ENCODE measurements at regions not wholly inside any gene's neighbourhood (a gene's known extent, or its start where the extent isn't known, plus 50 kb on each side); places are given as distances from the start of the nearest gene placed in this dataset.
A peak's percentile ranks its signal among the peaks of the same experiment; 100 is the strongest.

DNA sequence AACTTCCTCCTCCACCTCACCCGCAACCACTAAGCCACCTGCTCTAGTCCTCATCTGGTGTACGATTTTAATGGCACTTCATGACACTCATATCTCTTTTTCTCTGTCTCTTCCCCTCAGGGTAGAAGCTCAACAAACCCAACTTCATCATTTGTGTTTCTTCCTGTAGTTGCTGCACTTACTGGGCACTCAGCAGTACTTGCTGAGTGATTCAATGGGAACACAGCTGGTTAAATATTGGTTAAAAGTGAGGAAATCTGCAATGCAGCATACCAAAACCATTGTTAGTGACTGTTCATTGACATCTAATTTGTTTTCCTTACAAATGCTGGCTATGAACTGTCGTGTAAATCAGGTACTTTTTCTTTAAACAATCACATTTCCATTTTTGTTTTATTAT lies 541.1 kb upstream of the PRMT6 start:
- no peak for FAIRE-seq
- DNase-seq (ENCODE audit: low spot score), result no peak

DNA sequence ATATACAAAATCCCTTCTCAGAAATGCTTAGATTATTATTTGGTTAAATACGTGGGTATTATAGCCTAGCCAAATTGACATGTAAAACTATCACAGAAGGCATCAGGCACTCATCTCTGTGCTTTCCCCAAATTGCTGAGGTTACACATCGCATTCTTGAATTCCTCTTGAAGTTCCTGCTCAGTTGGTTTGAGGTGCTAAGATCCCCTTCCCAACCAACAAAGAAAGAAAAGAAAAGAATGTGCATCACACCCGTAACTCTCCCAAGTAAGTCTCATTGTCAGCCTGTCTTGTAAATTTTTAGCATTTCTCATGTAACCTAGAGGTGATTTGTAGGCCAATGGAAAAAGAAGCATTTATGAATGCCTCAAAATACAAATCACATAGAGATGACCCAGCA lies 539.2 kb upstream of the PRMT6 start:
- DNase-seq (ENCODE audit: low spot score) (no peak), FAIRE-seq (no peak)

- DNase-seq (ENCODE audit: low spot score) (no peak), FAIRE-seq (no peak)
Measured at GRCh38 chr1:106523497-106523896, 533.0 kb upstream of the PRMT6 start.

GRCh38 chr1:106524631-106525030 lies 531.8 kb upstream of the PRMT6 start:
- FAIRE-seq, result no peak
- DNase-seq (ENCODE audit: low spot score), result no peak

DNA sequence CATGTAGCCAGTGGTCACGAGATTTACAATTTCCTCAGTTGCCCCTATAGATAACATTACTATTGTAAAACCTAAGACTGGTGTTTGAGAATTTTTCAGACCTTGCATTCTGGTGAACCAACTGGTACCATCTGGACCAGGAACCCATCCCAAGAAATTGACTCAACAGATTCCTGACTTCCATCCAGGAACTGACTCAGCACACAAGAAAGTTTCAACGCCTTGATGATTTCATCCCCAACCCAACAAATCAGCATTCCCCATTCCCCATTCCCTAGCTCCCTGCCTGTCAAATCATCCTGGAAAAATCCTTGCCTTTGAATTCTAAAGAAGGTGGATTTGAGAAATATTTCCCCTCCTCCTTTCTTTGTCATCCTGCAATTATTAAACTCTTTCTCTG lies 529.8 kb upstream of the PRMT6 start:
- peak; percentile 11 for DNase-seq (ENCODE audit: low spot score)
- FAIRE-seq, result no peak

- FAIRE-seq, result no peak
Measured at GRCh38 chr1:106534612-106535011, 521.9 kb upstream of the PRMT6 start.

DNA sequence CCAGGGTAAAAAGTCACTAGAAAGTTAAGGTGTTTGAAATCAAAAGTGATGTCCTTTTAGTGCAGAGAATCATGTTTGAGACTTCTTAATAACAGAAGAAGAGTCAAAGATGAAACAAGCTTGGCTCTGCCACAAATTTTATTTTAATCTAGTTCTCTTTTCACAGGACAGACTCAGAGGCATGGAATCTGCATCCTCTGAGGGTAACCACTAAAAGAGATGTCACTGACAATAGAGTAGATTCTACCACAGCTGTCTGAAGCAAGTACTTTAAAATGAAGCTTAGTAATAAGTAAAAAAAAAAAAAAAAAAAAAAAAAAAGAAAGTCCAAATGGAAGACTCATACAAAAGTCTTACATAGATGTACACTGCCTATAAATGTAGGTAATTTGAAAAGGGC lies 519.7 kb upstream of the PRMT6 start:
- DNase-seq (ENCODE audit: low spot score), result no peak

More at GRCh38 chr1:106534612-106535011, 521.9 kb upstream of the PRMT6 start:
- no peak for DNase-seq (ENCODE audit: low spot score)

DNA sequence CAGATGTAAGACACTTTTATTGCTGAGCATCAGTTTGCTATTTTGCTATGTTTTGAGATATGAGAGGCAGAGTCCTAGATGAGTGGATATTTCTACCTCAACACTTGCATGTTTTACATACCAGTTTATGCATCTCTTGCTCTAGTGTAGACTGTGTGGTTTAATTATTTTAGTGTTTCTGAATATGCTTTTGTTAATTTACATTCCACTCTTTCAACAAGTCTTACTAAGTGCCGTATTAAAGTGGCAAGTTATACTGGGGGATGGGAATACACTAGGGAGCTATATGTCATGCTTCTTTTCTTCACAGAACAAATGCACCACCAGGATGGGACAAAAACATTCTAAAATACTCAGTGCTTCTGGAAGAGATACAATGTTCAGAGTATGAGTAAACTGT lies 507.7 kb upstream of the PRMT6 start:
- FAIRE-seq (no peak), DNase-seq (ENCODE audit: low spot score) (no peak)

More for the DNA sequence above, 519.7 kb upstream of the PRMT6 start:
- no peak for FAIRE-seq

DNA sequence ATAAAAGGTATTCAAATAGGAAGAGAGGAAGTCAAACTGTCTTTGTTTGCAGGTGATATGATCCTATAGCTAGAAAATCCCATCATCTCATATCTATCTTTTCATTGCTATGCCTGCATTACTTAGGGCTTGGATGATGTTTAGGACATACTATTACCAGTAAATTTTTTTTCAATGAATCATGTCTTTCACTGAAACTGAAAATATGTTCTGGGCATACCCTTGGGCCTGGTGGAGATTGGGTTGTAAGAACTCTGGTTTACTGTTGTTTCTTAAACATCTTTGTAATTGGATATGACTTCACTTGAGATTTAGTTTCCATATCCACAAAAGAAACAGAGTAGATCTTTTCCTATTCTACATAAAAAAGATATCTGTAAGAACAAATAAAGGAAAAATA lies 502.2 kb upstream of the PRMT6 start:
- DNase-seq (ENCODE audit: low spot score), result no peak
- FAIRE-seq, result no peak

- DNase-seq (ENCODE audit: low spot score), result no peak
- FAIRE-seq, result no peak
Measured at GRCh38 chr1:106555571-106555970, 500.9 kb upstream of the PRMT6 start.

- no peak for DNase-seq (ENCODE audit: low spot score)
- no peak for FAIRE-seq
Measured at GRCh38 chr1:106564192-106564591, 492.3 kb upstream of the PRMT6 start.

DNA sequence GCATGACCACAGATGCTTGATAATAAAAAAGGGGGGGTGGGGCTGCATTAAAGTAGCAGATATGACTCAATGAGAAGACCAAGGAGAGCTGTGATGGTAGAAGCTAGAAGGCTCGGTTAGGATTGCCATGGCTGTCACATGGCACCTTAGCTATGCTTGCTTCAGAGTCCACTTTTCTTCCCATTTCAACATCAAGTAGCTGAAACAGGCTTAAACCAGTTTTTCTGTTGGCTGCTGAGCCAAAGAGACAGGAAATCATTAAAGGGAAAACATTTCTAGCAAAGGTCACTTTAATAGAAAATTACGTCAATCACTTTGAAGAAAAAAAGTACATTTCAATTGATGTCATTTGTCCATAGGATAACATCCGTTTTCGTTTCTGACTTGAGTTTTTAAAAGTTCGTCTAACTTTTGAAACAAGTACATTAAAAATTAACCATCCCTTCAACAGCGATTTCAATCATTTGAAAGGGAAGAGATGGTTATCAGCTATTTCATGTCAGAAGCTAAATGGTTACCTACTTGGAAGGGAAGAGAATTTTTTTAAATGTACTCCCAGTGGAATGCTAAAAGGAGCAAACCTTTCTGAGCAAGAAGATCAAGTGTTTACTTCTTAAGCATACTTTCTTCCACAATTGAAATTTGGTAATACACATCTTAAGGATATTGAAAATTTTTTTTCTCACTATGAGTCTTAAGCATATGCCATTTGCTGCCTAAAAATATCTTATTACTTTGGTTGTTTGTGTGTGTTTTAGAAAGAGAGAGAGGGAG lies 488.1 kb upstream of the PRMT6 start:
- no peak for DNase-seq (ENCODE audit: low spot score)
- FAIRE-seq, result no peak

GRCh38 chr1:106571109-106571508 lies 485.4 kb upstream of the PRMT6 start:
- DNase-seq (ENCODE audit: low spot score) (no peak), FAIRE-seq (no peak)

GRCh38 chr1:106584107-106584506 lies 472.4 kb upstream of the PRMT6 start:
- no peak for FAIRE-seq
- DNase-seq (ENCODE audit: low spot score), result no peak

- FAIRE-seq, result no peak
- DNase-seq (ENCODE audit: low spot score), result no peak
Measured at GRCh38 chr1:106584676-106585075, 471.8 kb upstream of the PRMT6 start.

- FAIRE-seq (no peak), DNase-seq (ENCODE audit: low spot score) (no peak)
Measured at GRCh38 chr1:106600626-106601025, 455.8 kb upstream of the PRMT6 start.

DNA sequence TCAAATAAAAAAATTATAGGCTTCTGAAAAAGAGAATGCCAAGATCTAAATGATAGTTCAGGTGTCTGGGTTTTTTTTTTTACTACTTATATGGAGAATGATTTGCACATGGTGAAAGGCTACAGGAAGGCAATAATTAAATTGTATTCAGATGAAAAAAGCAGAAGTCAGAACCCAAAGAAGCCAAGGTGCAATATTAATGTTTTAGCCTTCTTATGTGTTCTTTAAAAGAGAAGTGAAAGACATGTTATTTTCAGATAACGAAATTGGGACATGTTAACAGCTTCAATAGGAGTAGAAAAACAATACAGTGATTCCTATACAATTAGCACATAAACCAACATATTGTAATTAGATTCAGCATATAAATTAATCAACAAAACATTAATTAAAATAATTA lies 452.9 kb upstream of the PRMT6 start:
- DNase-seq (ENCODE audit: low spot score) (no peak), FAIRE-seq (no peak)

DNA sequence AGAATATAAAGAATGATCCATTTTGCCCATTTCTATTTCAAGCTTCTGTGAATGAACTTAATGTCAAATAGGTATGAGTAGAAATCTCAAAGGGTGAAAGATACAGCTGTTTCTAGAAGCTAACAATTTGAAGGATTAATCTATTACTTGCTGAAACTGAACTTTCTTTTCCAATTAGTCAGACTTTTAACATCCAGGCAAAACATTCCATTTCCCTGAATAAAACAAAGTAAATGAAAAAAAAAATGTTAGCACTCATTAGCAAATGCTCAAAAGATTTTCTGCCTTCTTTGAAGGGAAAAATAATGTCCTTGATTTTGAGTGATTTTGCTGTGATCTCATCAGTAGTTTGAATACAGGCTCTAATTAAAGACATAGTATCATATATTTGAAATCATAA lies 447.6 kb upstream of the PRMT6 start:
- DNase-seq (ENCODE audit: low spot score), result no peak
- no peak for FAIRE-seq

- DNase-seq (ENCODE audit: low spot score) (no peak), FAIRE-seq (no peak)
Measured at GRCh38 chr1:106613068-106613467, 443.4 kb upstream of the PRMT6 start.

- FAIRE-seq (no peak), DNase-seq (ENCODE audit: low spot score) (no peak)
Measured at GRCh38 chr1:106613861-106614260, 442.6 kb upstream of the PRMT6 start.

- DNase-seq (ENCODE audit: low spot score) (no peak), FAIRE-seq (no peak)
Measured at GRCh38 chr1:106615473-106615872, 441.0 kb upstream of the PRMT6 start.

- DNase-seq (ENCODE audit: low spot score) (no peak), FAIRE-seq (no peak)
Measured at GRCh38 chr1:106619080-106619826, 437.2 kb upstream of the PRMT6 start.

- FAIRE-seq (no peak), DNase-seq (ENCODE audit: low spot score) (no peak)
Measured at GRCh38 chr1:106619827-106620134, 436.7 kb upstream of the PRMT6 start.

Measured in urothelium cell line (cell line).